Calu3 (cell line): ENCODE measurements at regions not wholly inside any gene's neighbourhood (a gene's known extent, or its start where the extent isn't known, plus 50 kb on each side); places are given as distances from the start of the nearest gene placed in this dataset.

Experiments
- BruUV-seq: library from RNA; stranded (reverse); fragments of 400-500 nt; replicated peaks from 2 replicates; lab custom pipeline; 2021; lab: Mats Ljungman, UMichigan
- CTCF ChIA-PET: fragments of 300-600 bp; sonication (Branson Sonifier 250); formaldehyde crosslinking; loops from one replicate; lab custom pipeline; 2022; ENCODE audit warnings: antibody characterized with exemption; lab: Charles Lee
- DNase-seq: peaks from one replicate; pipeline ENCODE4 v3.0.0; 2022
- H3K27ac Mint-ChIP-seq: one replicate; pipeline ENCODE4 v1.8.0; 2022; ENCODE audit warnings: mixed read lengths; ENCODE audit not compliant: unreplicated experiment
- H3K27me3 Mint-ChIP-seq: one replicate; pipeline ENCODE4 v1.8.0; 2022; ENCODE audit warnings: mixed read lengths; ENCODE audit not compliant: unreplicated experiment
- H3K36me3 Mint-ChIP-seq: one replicate; pipeline ENCODE4 v1.8.0; 2022; ENCODE audit warnings: mild to moderate bottlenecking, moderate library complexity, mixed read lengths; ENCODE audit not compliant: insufficient read depth, unreplicated experiment
- H3K4me1 Mint-ChIP-seq: one replicate; pipeline ENCODE4 v1.8.0; 2022; ENCODE audit warnings: mild to moderate bottlenecking, low read depth, mixed read lengths; ENCODE audit not compliant: unreplicated experiment
- H3K4me3 Mint-ChIP-seq: one replicate; pipeline ENCODE4 v1.8.0; 2022; ENCODE audit warnings: mild to moderate bottlenecking, low read depth, moderate library complexity, mixed read lengths; ENCODE audit not compliant: unreplicated experiment
- H3K9me3 Mint-ChIP-seq: one replicate; pipeline ENCODE4 v1.8.0; 2022; ENCODE audit warnings: low read depth, mixed read lengths; ENCODE audit not compliant: unreplicated experiment
- intact Hi-C: fragments of 100-400 bp; cut with micrococcal nuclease; formaldehyde crosslinking; loops from one replicate; pipeline ENCODE4 v1.10.0; 2022; ENCODE audit not compliant: unreplicated experiment
- TF ChIP-seq, protein P1 (sequence below): fragments of 200-600 bp; IDR thresholded peaks from one replicate; pipeline ENCODE4 v1.8.0; 2022; ENCODE audit warnings: antibody characterized with exemption; ENCODE audit not compliant: unreplicated experiment

DNA sequence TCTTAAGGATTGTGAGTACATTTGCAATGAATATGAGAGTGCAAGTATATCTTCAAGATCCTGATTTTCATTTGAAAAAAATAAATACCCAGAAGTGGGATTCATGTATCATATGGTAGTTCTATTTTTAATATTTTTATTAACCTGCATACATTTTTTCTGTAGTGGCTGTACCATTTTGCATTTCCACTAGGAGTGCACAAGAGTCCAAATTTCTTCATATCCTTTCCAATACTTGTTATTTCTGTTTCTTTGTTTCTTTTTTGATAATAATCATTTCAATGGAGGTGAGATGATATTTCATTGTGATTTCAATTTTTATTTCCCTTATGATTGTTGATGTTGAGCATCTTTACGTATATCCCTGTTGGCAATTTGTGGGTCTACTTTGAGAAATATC, 759.8 kb upstream of the CNTN5 start:
- H3K27me3 Mint-ChIP-seq: no peaks in the 10 kb centered on the region
- H3K4me3 Mint-ChIP-seq: no peak overlapping the region
- no TSS peak for BruUV-seq
- intact Hi-C loops: no loop called here
- TF ChIP-seq, protein P1, sequence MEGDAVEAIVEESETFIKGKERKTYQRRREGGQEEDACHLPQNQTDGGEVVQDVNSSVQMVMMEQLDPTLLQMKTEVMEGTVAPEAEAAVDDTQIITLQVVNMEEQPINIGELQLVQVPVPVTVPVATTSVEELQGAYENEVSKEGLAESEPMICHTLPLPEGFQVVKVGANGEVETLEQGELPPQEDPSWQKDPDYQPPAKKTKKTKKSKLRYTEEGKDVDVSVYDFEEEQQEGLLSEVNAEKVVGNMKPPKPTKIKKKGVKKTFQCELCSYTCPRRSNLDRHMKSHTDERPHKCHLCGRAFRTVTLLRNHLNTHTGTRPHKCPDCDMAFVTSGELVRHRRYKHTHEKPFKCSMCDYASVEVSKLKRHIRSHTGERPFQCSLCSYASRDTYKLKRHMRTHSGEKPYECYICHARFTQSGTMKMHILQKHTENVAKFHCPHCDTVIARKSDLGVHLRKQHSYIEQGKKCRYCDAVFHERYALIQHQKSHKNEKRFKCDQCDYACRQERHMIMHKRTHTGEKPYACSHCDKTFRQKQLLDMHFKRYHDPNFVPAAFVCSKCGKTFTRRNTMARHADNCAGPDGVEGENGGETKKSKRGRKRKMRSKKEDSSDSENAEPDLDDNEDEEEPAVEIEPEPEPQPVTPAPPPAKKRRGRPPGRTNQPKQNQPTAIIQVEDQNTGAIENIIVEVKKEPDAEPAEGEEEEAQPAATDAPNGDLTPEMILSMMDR: no peak
- H3K4me1 Mint-ChIP-seq: no peaks in the 10 kb centered on the region
- CTCF ChIA-PET: no interaction called here
- H3K9me3 Mint-ChIP-seq: peaks cover 6% of the 10 kb centered on the region
- H3K27ac Mint-ChIP-seq: no peak overlapping the region
- no peak for DNase-seq
- no peaks in the 10 kb centered on the region for H3K36me3 Mint-ChIP-seq

DNA sequence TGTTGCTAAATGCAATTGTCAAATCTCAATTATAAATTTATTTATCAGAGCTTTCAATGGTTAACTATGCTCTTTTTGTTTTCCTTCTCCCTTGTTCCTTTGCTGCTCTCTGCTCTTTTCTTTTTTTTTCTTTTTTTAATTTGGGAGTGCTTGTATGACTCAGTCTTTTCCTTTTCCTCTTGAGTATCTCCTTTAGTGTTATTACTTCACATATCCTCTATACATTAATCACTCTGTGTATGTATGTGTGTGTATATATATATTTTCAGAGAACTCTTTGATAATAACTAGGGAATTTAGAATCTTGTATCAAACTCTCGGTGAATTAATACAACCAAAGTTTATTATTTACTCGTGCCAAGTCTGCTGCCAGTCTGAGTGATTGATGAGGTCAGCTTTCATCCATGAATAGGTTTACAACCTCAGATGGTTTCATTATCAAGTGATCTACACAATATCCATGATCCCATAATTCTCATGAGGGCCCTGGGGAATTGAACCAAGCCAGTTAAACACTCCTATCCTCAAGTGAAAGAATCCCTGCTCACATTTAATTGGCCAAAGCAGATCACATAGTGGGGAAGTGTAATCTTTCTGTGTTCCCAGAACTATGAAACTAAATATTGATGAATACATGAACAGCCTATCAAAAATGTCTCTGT, 743.4 kb upstream of the CNTN5 start:
- Mint-ChIP-seq H3K9me3 (peaks cover 5% of the 10 kb centered on the region), H3K4me3 (no peak overlapping the region), H3K36me3 (no peaks in the 10 kb centered on the region), H3K4me1 (no peaks in the 10 kb centered on the region), H3K27me3 (no peaks in the 10 kb centered on the region), H3K27ac (no peak overlapping the region)
- no TSS peak for BruUV-seq
- CTCF ChIA-PET: no interaction called here
- intact Hi-C loops: no loop called here
- TF ChIP-seq, protein P1: no peak
- no peak for DNase-seq

DNA sequence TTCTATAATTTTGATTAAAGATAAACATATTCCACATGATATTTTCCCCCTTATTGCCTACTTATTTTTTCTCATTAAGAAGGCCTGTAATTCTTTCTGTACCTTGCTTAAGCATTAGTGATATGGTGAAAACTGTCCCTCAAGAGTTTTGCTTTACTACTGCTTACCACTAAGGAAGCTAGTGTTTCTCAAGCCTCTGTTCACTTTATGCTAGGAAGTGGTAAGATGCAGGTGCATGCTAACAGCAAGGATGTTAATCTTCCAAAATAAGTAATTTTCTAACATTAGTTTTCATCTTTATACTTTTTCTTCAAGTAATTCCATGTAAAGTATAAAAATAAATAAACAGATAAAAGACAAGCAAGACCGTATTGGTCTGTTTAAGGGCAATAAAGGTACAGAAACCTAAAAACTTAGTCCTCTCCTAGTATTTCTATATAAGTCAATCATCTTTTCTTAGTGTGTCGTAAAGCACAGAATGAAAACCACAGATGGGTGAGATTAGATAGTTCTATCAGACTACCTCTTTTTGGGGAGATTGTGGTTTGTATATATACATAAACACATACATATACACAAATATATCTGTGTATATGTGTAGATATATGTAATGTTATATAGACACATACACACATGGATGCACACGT, 731.0 kb upstream of the CNTN5 start:
- Mint-ChIP-seq H3K27me3 (no peaks in the 10 kb centered on the region), H3K27ac (no peak overlapping the region)
- BruUV-seq: no TSS peak

DNA sequence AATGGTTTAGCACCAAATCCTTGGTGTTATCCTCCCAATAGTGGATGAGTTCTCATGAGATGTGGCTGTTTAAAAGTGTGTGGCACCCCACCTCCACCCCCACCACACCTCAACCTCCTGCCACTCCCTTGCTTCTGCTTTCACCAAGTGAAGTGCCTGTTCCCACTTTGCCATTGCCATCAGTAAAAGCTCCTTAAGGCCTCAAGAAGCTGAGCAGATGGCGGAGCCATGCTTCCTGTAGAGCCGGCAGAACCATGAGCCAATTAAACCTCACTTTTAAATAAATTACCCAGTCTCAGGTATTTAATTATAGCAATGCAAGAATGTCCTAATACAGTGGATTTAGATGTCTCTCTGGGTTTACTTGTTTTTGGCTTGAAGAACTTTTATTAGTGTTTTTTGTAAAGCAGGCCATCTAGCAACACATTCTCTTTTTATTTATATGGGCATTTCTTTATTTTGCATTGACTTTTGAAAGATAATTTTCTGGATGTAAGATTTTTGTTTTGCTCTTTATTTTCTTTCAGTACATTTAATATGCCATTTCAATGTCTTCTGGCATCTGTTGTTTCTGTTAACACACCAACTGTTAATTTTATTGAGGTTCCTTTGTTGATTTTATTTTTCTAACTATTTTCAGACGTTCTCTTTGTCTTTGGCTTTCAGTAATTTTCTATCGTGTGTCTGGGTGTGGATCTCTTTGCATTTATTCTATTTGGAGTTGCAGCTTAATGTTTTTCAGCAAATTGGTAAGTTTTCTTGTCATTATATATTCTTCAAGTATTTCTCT, 724.5 kb upstream of the CNTN5 start:
- no peak overlapping the region for H3K4me3 Mint-ChIP-seq
- no peak for DNase-seq
- no peaks in the 10 kb centered on the region for H3K4me1 Mint-ChIP-seq
- H3K9me3 Mint-ChIP-seq: peaks cover 4% of the 10 kb centered on the region
- CTCF ChIA-PET: no interaction called here
- no peaks in the 10 kb centered on the region for H3K36me3 Mint-ChIP-seq
- no peak overlapping the region for H3K27ac Mint-ChIP-seq
- TF ChIP-seq, protein P1: no peak
- no peaks in the 10 kb centered on the region for H3K27me3 Mint-ChIP-seq
- intact Hi-C loops: no loop called here
- BruUV-seq: no TSS peak

More for the DNA sequence above, 731.0 kb upstream of the CNTN5 start:
- intact Hi-C loops: no loop called here
- TF ChIP-seq, protein P1: no peak
- no peaks in the 10 kb centered on the region for H3K4me1 Mint-ChIP-seq
- CTCF ChIA-PET: no interaction called here
- no peak overlapping the region for H3K4me3 Mint-ChIP-seq
- H3K36me3 Mint-ChIP-seq: no peaks in the 10 kb centered on the region
- H3K9me3 Mint-ChIP-seq: no peaks in the 10 kb centered on the region
- DNase-seq: no peak
